ENCODE measurements at regions not wholly inside any gene's neighbourhood (a gene's known extent, or its start where the extent isn't known, plus 50 kb on each side); places are given as distances from the start of the nearest gene placed in this dataset.

DNA sequence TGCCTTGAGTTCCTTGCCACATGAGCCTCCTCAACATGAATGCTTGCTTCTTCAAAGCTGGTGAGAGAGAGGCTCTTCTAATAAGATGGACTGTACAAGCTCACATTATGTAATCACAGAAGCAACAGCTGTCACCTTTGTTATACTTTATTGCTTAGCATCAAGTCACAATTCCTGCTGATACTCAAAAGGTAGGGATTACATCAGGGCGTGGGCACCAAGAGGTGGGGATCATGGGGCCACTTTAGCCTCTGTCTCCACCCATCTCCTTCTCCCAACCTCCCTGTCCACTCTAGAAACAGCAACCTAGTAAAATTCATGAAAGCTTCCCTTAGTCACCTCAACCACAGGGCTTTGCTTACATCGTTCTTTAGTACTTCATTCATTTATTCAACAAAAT is 95.9 kb downstream of the FAM43A start:
- Histone ChIP-seq H3K27me3 (replicated peaks; ENCODE audit: insufficient read depth) (no peaks in the 10 kb centered on the region), H3K4me3 (no peak overlapping the region), H3K27ac (no peak overlapping the region), H3K36me3 (no peaks in the 10 kb centered on the region), H3K4me1 (replicated peaks) (no peaks in the 10 kb centered on the region), H3K9me3 (no peaks in the 10 kb centered on the region)
- TF ChIP-seq, protein P1, sequence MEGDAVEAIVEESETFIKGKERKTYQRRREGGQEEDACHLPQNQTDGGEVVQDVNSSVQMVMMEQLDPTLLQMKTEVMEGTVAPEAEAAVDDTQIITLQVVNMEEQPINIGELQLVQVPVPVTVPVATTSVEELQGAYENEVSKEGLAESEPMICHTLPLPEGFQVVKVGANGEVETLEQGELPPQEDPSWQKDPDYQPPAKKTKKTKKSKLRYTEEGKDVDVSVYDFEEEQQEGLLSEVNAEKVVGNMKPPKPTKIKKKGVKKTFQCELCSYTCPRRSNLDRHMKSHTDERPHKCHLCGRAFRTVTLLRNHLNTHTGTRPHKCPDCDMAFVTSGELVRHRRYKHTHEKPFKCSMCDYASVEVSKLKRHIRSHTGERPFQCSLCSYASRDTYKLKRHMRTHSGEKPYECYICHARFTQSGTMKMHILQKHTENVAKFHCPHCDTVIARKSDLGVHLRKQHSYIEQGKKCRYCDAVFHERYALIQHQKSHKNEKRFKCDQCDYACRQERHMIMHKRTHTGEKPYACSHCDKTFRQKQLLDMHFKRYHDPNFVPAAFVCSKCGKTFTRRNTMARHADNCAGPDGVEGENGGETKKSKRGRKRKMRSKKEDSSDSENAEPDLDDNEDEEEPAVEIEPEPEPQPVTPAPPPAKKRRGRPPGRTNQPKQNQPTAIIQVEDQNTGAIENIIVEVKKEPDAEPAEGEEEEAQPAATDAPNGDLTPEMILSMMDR (IDR thresholded peaks at IDR 0.05), result no peak
- TF ChIP-seq POLR2A (IDR thresholded peaks at IDR 0.05) (no peak), POLR2AphosphoS5 (IDR thresholded peaks at IDR 0.05) (no peak)
- DNase-seq (ENCODE audit: low spot score), result no peak
- 87% methylated on average over 2 of the region's 2 CpGs for WGBS
- intact Hi-C loops (cut with DNase I), result no loop called here

DNA sequence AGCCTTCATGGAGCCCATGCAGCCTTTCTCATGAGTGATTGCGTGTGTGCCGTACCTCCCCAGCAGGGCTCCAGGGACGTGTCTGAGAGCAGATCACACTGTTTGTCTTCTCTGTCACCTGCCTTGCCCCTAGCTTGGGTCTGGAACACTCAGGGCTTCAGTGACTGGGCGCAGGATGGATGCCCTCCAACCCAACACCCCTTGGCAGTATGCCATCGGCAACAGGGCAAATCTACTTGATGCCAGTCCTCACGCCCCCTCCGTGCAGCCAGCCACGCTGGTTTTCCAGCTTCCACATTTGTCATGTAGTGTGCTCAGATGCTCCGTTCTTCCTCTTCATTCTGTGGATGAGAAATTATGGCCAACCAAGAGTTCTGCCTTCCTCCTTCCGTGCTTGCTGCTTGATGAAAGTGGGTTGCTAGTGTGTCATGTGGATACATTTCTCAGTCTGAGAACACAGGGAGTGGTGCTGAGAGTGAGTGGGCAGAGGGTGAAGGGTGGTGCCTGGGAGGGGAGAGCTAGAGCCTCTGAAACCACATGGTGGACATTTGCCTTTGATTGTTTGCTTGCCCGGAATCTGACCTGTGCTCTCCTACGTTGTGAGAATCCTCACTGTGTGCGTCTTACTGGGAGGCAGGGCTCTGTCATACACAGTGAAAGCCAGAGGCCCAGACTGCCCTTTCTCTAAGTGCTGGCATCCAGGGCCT is 97.2 kb downstream of the FAM43A start:
- Histone ChIP-seq H3K4me1 (replicated peaks) (no peaks in the 10 kb centered on the region), H3K27me3 (replicated peaks; ENCODE audit: insufficient read depth) (no peaks in the 10 kb centered on the region), H3K4me3 (no peak overlapping the region), H3K27ac (no peak overlapping the region), H3K9me3 (no peaks in the 10 kb centered on the region), H3K36me3 (no peaks in the 10 kb centered on the region)
- intact Hi-C loops (cut with DNase I), result no loop called here
- WGBS, result 82% methylated on average over 13 of the region's 13 CpGs
- TF ChIP-seq POLR2AphosphoS5 (IDR thresholded peaks at IDR 0.05), result no peak
- no peak for TF ChIP-seq POLR2A (IDR thresholded peaks at IDR 0.05)
- TF ChIP-seq, protein P1 (IDR thresholded peaks at IDR 0.05), result no peak
- no peak for DNase-seq (ENCODE audit: low spot score)

DNA sequence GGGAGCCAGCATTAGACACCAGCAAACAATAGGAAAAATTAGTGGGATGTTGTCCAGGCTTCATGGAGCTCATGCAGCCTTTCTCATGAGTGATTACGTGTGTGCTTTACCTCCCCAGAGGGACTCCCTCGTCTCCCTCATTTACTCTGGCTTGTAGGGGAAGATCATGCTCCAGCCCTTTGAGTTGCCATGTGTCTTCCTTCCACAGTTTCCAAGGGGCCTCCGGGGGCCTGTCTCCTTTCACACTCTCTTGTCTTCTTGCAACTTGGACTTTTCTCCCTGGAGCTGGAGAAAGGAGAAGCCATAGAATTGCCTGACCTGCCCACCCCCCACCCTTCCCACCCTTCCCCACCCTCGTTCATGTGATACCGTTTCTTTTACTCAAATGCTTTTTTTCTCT is 98.7 kb downstream of the FAM43A start:
- no peak overlapping the region for H3K27ac ChIP-seq
- H3K36me3 ChIP-seq, result no peaks in the 10 kb centered on the region
- TF ChIP-seq POLR2A (IDR thresholded peaks at IDR 0.05), result no peak
- TF ChIP-seq, protein P1 (IDR thresholded peaks at IDR 0.05), result no peak
- TF ChIP-seq POLR2AphosphoS5 (IDR thresholded peaks at IDR 0.05), result no peak
- DNase-seq (ENCODE audit: low spot score), result no peak
- 93% methylated on average over 5 of the region's 5 CpGs for WGBS
- no peaks in the 10 kb centered on the region for H3K4me1 ChIP-seq (replicated peaks)
- H3K27me3 ChIP-seq (replicated peaks; ENCODE audit: insufficient read depth), result no peaks in the 10 kb centered on the region
- H3K4me3 ChIP-seq, result no peak overlapping the region
- intact Hi-C loops (cut with DNase I), result no loop called here
- H3K9me3 ChIP-seq, result no peaks in the 10 kb centered on the region

DNA sequence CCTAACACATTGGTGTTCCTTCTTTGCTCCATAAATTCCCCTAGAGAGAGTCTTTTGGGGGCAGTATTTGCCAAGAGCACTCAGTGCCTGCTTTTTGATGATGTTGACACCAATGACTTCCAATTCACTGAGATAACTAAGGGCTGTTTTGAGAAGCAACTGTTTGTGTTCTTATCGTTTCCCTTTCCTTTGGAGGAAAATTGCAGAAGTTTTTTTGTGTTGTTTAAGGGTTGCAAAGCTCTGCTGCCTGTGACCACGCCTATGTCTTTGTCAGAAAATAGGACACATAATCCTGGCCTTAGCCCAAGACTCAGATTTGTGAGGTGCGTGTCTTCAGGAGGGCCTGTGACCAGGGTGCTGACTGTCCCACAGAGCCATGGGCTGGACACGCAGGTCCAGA is 99.6 kb downstream of the FAM43A start:
- no peak for DNase-seq (ENCODE audit: low spot score)
- WGBS, result 84% methylated on average over 4 of the region's 4 CpGs

More for the DNA sequence above, 99.6 kb downstream of the FAM43A start:
- H3K27ac ChIP-seq, result no peak overlapping the region
- H3K4me1 ChIP-seq (replicated peaks), result no peaks in the 10 kb centered on the region
- no peak overlapping the region for H3K4me3 ChIP-seq
- H3K9me3 ChIP-seq, result no peaks in the 10 kb centered on the region
- TF ChIP-seq POLR2AphosphoS5 (IDR thresholded peaks at IDR 0.05) (no peak), POLR2A (IDR thresholded peaks at IDR 0.05) (no peak)
- TF ChIP-seq, protein P1 (IDR thresholded peaks at IDR 0.05), result no peak
- intact Hi-C loops (cut with DNase I), result no loop called here
- H3K36me3 ChIP-seq, result no peaks in the 10 kb centered on the region
- H3K27me3 ChIP-seq (replicated peaks; ENCODE audit: insufficient read depth), result no peaks in the 10 kb centered on the region

Data from prostate gland (tissue), 2 donors.